ENCODE measurements at regions not wholly inside any gene's neighbourhood (a gene's known extent, or its start where the extent isn't known, plus 50 kb on each side); places are given as distances from the start of the nearest gene placed in this dataset.

DNA sequence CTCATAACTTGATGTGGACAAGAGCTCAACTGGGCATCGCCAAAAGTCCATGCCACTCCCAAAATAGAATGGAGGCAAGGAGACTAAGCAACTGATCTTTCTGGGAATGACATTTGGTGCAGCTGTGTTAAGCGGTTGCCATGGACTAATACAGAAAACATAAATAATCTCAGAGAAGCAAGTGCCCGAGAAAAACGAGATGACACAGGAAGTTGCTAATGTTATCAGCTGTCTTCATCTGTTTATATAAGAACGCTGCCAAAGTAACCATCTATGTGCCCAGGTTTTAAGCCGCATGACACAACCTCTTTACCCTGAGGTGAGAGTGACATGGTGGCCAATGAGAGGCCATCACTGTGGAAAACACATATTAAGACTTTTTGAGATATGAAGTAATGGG is 54.9 kb upstream of the SACS start:
- Mint-ChIP-seq H3K4me3 (ENCODE audit: unreplicated experiment) (no peak overlapping the region), H3K4me1 (ENCODE audit: unreplicated experiment) (peaks cover 6% of the 10 kb centered on the region), H3K27ac (ENCODE audit: unreplicated experiment) (no peak overlapping the region), H3K27me3 (ENCODE audit: unreplicated experiment) (no peaks in the 10 kb centered on the region), H3K9me3 (ENCODE audit: unreplicated experiment) (no peaks in the 10 kb centered on the region), H3K36me3 (ENCODE audit: unreplicated experiment) (no peaks in the 10 kb centered on the region)
- no peak for DNase-seq (ENCODE audit: extremely low spot score, unreplicated experiment)
- TF ChIP-seq, protein P1, sequence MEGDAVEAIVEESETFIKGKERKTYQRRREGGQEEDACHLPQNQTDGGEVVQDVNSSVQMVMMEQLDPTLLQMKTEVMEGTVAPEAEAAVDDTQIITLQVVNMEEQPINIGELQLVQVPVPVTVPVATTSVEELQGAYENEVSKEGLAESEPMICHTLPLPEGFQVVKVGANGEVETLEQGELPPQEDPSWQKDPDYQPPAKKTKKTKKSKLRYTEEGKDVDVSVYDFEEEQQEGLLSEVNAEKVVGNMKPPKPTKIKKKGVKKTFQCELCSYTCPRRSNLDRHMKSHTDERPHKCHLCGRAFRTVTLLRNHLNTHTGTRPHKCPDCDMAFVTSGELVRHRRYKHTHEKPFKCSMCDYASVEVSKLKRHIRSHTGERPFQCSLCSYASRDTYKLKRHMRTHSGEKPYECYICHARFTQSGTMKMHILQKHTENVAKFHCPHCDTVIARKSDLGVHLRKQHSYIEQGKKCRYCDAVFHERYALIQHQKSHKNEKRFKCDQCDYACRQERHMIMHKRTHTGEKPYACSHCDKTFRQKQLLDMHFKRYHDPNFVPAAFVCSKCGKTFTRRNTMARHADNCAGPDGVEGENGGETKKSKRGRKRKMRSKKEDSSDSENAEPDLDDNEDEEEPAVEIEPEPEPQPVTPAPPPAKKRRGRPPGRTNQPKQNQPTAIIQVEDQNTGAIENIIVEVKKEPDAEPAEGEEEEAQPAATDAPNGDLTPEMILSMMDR (IDR thresholded peaks at IDR 0.05), result no peak

DNA sequence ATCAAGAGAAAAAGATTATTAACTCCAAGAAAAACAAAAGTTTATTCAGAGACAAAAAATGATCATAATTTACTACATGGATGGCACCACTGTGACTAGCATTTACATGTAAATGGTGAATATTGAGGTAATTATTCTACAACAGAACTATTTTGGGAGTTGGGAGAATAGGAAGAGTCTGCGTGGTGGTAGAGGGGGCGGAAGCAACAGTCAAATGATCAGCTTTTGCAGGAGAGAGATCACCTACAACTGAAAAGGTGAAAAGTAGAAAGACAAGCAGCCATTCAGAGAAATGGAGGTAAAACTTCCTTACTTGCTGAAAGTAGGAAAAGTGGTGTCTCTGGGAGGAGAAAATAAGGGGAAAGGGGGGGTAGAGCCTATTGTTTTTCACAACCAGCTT is 62.8 kb upstream of the SACS start:
- no peak for DNase-seq (ENCODE audit: extremely low spot score, unreplicated experiment)
- Mint-ChIP-seq H3K4me3 (ENCODE audit: unreplicated experiment) (no peak overlapping the region), H3K36me3 (ENCODE audit: unreplicated experiment) (no peaks in the 10 kb centered on the region), H3K27ac (ENCODE audit: unreplicated experiment) (no peak overlapping the region), H3K27me3 (ENCODE audit: unreplicated experiment) (no peaks in the 10 kb centered on the region), H3K9me3 (ENCODE audit: unreplicated experiment) (no peaks in the 10 kb centered on the region), H3K4me1 (ENCODE audit: unreplicated experiment) (peaks cover 11% of the 10 kb centered on the region)
- TF ChIP-seq, protein P1 (IDR thresholded peaks at IDR 0.05), result no peak

DNA sequence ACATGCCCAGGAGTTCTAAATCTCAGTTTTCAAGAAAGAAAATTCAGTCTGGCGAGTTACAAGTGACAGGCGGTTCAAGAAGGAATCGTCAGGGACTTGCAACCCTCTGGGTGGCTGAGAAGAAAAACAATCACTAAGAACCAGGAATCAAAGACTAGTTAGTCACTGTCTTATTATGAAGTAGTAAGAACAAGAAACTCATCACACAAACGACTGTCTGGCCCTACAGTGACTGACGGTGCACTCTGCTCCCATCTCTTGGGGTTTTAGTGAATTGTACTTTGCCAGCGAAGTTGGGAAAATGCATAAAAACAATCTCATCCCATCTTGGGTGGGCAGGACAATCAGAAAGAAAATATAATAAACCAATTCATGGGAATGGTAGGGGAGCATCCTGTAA is 63.7 kb upstream of the SACS start:
- DNase-seq (ENCODE audit: extremely low spot score, unreplicated experiment), result no peak
- Mint-ChIP-seq H3K4me1 (ENCODE audit: unreplicated experiment) (peaks cover 11% of the 10 kb centered on the region), H3K4me3 (ENCODE audit: unreplicated experiment) (no peak overlapping the region), H3K27me3 (ENCODE audit: unreplicated experiment) (no peaks in the 10 kb centered on the region), H3K9me3 (ENCODE audit: unreplicated experiment) (no peaks in the 10 kb centered on the region), H3K27ac (ENCODE audit: unreplicated experiment) (no peak overlapping the region), H3K36me3 (ENCODE audit: unreplicated experiment) (no peaks in the 10 kb centered on the region)
- TF ChIP-seq, protein P1 (IDR thresholded peaks at IDR 0.05), result no peak

DNA sequence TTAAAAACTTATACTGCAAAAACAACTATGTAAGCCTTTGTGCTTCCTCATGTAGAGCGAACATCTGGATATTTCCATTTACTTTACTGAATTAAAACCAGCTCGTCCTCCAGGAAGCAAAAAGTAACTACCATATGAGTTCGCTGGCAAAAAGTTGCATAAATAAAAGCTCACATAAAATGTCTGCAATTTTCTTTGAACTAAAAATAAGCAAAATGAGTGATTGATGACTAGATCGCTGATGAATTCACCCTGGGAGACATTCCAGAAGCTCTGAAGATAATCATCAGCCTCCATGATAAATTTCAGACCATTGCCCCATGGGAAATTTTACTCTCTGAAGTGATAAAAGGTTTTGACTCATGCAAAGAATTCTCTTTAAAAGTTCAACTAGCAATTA is 67.3 kb upstream of the SACS start:
- H3K9me3 Mint-ChIP-seq (ENCODE audit: unreplicated experiment), result no peaks in the 10 kb centered on the region
- DNase-seq (ENCODE audit: extremely low spot score, unreplicated experiment), result no peak
- peak overlapping the region; percentile 1 for H3K27ac Mint-ChIP-seq (ENCODE audit: unreplicated experiment)
- TF ChIP-seq, protein P1 (IDR thresholded peaks at IDR 0.05), result no peak
- peaks cover 24% of the 10 kb centered on the region for H3K4me1 Mint-ChIP-seq (ENCODE audit: unreplicated experiment)
- no peaks in the 10 kb centered on the region for H3K36me3 Mint-ChIP-seq (ENCODE audit: unreplicated experiment)
- H3K4me3 Mint-ChIP-seq (ENCODE audit: unreplicated experiment), result no peak overlapping the region
- H3K27me3 Mint-ChIP-seq (ENCODE audit: unreplicated experiment), result no peaks in the 10 kb centered on the region

DNA sequence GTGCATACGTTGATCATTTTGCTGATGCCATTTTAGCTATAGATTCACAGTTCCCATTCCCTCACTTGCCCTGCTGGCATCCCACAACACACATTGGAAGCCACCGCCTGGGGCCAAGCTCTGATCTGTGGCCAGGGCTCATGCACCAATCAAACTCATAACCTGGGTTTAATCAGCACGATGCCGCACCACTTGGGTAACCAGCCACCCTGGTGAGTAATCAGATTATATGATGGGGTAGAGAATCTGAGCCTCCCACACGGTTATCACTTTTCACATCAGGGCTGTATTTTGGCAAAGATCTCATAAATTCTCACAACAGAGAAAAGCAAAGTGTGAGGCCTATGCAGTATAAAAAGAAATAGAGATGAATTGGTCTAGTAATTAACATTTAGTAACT is 66.0 kb upstream of the TNFRSF19 start:
- H3K4me1 Mint-ChIP-seq (ENCODE audit: unreplicated experiment), result peaks cover 34% of the 10 kb centered on the region
- no peak for DNase-seq (ENCODE audit: extremely low spot score, unreplicated experiment)
- no peak overlapping the region for H3K4me3 Mint-ChIP-seq (ENCODE audit: unreplicated experiment)
- no peaks in the 10 kb centered on the region for H3K27me3 Mint-ChIP-seq (ENCODE audit: unreplicated experiment)
- H3K9me3 Mint-ChIP-seq (ENCODE audit: unreplicated experiment), result no peaks in the 10 kb centered on the region
- no peaks in the 10 kb centered on the region for H3K36me3 Mint-ChIP-seq (ENCODE audit: unreplicated experiment)
- no peak overlapping the region for H3K27ac Mint-ChIP-seq (ENCODE audit: unreplicated experiment)
- TF ChIP-seq, protein P1 (IDR thresholded peaks at IDR 0.05), result no peak
